ENCODE measurements at regions not wholly inside any gene's neighbourhood (a gene's known extent, or its start where the extent isn't known, plus 50 kb on each side); places are given as distances from the start of the nearest gene placed in this dataset.

GRCh38 chr3:144109944-144110343 is 138.3 kb downstream of the DIPK2A start:
- H3K27ac ChIP-seq: no peak overlapping the region
- H3K9me3 ChIP-seq: no peaks in the 10 kb centered on the region
- no peak overlapping the region for H3K4me3 ChIP-seq
- no peaks in the 10 kb centered on the region for H3K4me1 ChIP-seq
- DNase-seq (no peak), ATAC-seq (no peak)
- no peaks in the 10 kb centered on the region for H3K36me3 ChIP-seq
- intact Hi-C loops (cut with DNase I): no loop called here
- H3K27me3 ChIP-seq: no peaks in the 10 kb centered on the region
- no peak for TF ChIP-seq CTCF (IDR thresholded peaks at IDR 0.05)

GRCh38 chr3:144112036-144112435 is 140.4 kb downstream of the DIPK2A start:
- H3K27me3 ChIP-seq: no peaks in the 10 kb centered on the region
- no peaks in the 10 kb centered on the region for H3K36me3 ChIP-seq
- DNase-seq: no peak
- H3K27ac ChIP-seq: no peak overlapping the region
- ATAC-seq: no peak
- H3K4me3 ChIP-seq: no peak overlapping the region
- no peak for TF ChIP-seq CTCF (IDR thresholded peaks at IDR 0.05)
- H3K9me3 ChIP-seq: no peaks in the 10 kb centered on the region
- no peaks in the 10 kb centered on the region for H3K4me1 ChIP-seq
- intact Hi-C loops (cut with DNase I): no loop called here

- Histone ChIP-seq H3K4me1 (no peaks in the 10 kb centered on the region), H3K27me3 (no peaks in the 10 kb centered on the region), H3K4me3 (no peak overlapping the region), H3K9me3 (no peaks in the 10 kb centered on the region), H3K27ac (no peak overlapping the region), H3K36me3 (no peaks in the 10 kb centered on the region)
- ATAC-seq (no peak), DNase-seq (no peak)
- intact Hi-C loops (cut with DNase I): no loop called here
- TF ChIP-seq CTCF (IDR thresholded peaks at IDR 0.05): no peak
Measured at GRCh38 chr3:144112437-144112836, 140.8 kb downstream of the DIPK2A start.

DNA sequence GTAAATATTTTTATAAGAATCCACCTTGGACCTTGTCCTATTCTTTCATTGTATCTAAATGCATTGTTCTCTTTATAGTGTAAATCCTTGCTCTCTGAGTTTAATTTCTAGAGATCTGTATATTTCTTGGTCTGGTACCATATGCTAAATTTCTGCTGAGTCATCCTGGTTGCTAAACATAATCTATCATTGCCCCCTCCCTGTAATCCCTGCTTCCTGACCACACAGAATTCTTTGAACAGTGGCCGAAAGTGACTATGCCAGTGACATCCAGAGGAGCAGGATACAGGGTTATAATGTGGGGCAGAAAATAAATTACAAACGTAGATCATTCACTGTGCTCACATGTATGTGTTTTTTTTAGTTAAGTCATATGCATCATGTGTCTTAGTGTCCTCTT is 143.1 kb downstream of the DIPK2A start:
- no peak overlapping the region for H3K27ac ChIP-seq
- H3K36me3 ChIP-seq: no peaks in the 10 kb centered on the region
- no peak for DNase-seq
- ATAC-seq: no peak
- no peaks in the 10 kb centered on the region for H3K9me3 ChIP-seq
- H3K4me3 ChIP-seq: no peak overlapping the region
- intact Hi-C loops (cut with DNase I): no loop called here
- H3K27me3 ChIP-seq: no peaks in the 10 kb centered on the region
- no peak for TF ChIP-seq CTCF (IDR thresholded peaks at IDR 0.05)
- H3K4me1 ChIP-seq: no peaks in the 10 kb centered on the region

GRCh38 chr3:144119633-144120032 is 148.0 kb downstream of the DIPK2A start:
- no peaks in the 10 kb centered on the region for H3K9me3 ChIP-seq
- no peak for DNase-seq
- H3K27ac ChIP-seq: no peak overlapping the region
- H3K36me3 ChIP-seq: no peaks in the 10 kb centered on the region
- TF ChIP-seq CTCF (IDR thresholded peaks at IDR 0.05): no peak
- no peak for ATAC-seq
- no peaks in the 10 kb centered on the region for H3K27me3 ChIP-seq
- intact Hi-C loops (cut with DNase I): no loop called here
- H3K4me3 ChIP-seq: no peak overlapping the region
- H3K4me1 ChIP-seq: no peaks in the 10 kb centered on the region

Measured in left lung (tissue), 4 donors.